Daoy (cell line): ENCODE measurements at regions not wholly inside any gene's neighbourhood (a gene's known extent, or its start where the extent isn't known, plus 50 kb on each side); places are given as distances from the start of the nearest gene placed in this dataset.
"Not testable (repeated sequence)": the region's sequence is repeated elsewhere in the genome, so short reads cannot be mapped to it uniquely, and the experiment has no call there.

Experiments
- DNase-seq: peaks from one replicate; pipeline ENCODE4 v3.0.0-alpha.2; 2015; ENCODE audit warnings: low read depth

DNA sequence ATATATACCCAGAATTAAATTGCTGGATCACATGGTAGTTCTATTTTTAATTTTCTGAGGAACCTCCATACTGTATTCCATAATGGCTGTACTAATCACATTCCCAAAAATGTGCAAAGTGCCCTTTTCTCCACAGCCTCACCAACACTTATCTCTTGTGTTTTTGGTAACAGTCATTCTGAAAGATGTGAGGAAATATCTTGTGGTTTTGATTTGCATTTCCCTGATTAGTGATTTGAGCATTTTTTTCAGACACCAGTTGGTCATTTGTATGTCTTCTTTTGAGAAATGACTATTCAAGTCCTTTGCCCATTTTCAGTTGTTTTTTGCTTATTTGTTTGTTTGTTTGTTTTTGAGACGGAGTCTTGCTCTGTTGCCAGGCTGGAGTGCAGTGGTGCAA, 98.1 kb upstream of the SIMC1 start:
- DNase-seq: not testable (repeated sequence)

DNA sequence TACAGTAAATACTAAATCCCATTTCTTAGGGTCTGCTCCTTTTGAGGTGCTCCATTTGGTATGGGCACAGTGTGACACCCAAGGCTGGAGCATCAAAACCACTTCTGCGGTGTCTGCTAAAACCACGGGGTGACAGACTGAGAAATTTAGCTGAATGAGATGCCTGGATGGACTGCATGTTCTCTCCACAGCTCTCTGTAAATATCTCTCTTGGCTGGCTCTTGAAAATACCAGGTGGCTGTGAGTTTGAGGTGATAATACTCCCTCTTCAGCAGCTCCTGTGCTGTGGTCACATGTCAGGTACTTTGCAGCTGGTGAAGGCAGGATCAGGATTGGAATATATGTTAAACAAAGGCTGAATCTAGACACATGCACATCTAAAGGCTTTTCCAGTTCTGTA, 93.7 kb upstream of the SIMC1 start:
- no peak for DNase-seq

DNA sequence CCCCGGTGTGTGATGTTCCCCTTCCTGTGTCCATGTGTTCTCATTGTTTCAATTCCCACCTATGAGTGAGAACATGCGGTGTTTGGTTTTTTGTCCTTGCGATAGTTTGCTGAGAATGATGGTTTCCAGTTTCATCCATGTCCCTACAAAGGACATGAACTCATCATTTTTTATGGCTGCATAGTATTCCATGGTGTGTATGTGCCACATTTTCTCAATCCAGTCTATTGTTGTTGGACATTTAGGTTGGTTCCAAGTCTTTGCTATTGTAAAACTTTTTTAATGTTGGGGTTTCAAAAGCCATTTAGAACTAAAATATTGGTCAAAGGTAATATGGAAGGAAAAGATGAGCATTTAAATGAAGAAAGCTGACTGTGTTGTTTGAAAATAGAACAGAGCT, 88.3 kb upstream of the SIMC1 start:
- not testable (repeated sequence) for DNase-seq

DNA sequence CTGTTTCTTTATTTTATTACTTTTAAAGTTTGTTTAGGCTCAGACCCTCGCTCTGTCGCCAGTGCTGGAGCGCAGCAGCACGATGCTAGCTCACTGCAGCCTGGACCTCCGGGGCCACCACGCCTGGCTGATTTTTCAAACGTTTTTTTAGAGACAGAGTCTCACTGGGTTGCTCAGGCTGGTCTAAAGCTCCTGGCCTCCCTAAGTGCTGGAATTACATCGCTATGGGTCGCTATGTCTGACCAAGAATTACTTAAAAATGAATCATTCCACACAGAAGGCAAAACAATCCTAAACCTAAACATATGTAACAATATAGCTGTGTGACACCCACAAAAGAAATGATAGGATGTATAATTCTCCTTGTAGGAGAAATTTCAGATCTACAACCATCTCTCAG, 86.9 kb upstream of the SIMC1 start:
- peak; percentile 80 for DNase-seq

DNA sequence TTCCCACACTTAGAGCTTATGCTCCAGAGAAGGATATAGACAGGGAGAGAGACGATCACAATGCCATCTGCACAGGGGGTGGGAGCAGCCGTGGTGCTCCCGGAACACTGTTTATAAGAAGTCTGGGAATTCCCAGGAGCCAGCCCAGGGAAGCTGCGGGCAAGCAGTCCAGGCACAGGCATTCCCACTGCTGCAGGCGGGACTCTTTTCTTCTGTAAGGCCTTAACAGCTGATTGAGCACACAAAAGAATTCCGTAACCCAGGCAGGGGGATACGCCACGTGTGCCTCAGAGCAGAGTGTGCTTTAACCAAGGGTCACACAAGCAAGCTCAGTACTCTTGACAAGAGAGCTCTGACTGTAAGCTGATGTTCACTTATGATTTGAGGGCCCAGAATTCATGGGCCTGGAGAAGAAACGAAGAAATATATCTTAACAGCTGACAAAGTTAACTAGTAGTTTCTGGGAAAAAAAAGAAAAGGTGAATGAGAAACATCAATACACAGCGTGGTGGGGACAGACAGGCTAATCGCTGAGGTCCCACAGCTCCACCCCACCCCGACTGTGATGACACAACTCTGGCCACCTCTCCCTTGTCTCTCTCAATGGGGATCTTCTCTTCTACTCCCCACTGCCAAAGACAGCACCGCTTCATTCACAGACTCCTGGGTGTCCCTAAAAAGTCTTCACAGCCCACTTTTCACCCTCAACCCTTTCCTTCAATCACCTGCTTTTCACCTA, 85.9 kb upstream of the SIMC1 start:
- DNase-seq: peak; percentile 50

DNA sequence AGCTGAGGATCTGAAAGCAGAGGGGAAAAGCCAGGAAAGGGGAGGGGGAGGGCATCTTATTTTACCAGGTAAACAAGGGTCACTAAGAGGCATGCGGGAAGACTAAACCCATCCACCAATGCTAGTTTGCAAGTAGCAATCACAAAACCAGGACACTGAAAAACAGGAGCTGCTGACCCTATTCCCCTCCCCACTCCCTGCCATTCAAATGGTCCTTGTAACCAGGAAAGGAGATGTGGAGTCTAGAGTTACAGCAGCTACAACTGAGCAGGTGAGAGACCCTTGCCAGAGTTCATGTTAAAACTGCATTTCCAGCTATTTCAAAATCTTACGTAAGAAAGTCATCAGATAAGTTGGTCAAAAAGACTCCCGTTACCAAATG, 85.3 kb upstream of the SIMC1 start:
- DNase-seq: no peak

DNA sequence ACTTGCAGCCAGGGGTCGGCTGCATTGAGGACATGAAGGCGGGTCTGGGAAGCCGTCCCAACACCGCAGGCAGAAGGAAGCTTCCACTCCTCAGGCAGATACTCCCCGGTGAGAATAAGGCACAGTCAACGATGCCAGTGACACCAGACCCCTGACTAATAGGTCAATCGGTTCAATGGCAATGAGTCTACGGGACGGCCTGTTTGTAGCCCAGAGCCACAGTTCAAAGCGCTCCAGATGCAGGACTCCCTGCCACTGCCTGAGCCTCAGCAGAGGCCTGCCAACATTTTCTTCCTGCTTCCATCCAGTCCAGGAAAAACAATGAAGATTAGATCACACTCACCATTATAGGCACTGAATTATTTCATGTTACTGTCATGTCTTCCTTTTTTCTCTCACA, 84.5 kb upstream of the SIMC1 start:
- DNase-seq: peak; percentile 33

DNA sequence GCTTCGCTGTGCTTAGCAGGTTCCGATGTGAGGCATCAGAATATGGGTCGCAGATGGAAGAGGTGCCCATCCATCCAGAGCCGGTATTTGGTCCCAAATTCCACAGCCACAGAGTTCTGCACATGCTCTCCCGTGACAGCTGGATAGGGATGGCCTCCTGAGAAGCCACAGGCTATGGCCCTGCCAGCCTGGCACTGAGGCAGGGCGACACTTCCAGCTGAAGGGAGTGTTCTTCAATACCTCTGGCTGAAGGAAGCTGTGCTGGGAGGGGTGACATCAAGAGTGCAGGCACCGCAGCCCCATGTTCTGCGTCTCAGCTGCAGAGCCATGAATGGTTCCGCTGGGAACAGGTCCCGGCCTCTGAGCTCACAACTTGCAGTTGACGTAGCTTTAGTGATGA, 83.4 kb upstream of the SIMC1 start:
- DNase-seq: no peak

DNA sequence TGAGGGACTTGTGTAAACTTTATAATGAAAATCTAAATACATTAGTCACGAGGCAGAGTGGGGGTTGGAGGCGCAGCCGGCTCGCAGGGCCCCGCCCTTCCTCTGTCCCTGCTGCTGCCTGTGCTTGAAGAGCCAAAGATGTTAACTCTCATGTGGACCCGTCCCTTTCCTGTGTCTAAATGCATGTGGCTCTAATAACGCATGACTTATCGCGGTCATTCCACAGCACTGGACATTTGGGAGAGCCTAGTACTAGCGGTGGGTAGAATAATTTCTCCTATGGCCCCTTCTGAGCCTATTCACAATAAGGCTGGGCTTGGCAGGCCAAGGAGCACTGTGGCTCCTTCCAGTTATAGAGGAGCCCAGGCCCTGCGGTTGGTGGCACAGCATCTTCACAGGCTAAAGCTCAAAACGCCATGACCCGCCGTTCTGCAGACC, 82.3 kb upstream of the SIMC1 start:
- DNase-seq: no peak

DNA sequence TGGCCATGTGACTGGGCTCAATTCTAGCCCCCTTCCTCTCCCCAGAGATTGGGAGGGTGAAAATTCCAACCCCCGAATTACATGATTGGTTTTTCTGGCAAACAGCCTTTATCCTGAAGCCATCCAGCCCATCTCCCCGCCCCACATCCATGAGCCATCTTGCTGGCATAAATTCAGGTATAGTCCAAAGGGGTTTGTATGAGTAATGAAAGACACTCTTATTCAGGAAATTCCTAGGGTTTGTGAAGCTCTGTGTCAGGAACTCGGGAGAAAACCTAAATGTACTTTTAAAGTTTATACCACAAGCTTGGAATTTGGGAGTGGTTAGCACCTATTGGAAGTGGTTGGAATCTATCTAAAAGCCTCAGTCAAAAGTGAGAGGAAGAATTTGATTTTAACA, 80.6 kb upstream of the SIMC1 start:
- DNase-seq: peak; percentile 76

DNA sequence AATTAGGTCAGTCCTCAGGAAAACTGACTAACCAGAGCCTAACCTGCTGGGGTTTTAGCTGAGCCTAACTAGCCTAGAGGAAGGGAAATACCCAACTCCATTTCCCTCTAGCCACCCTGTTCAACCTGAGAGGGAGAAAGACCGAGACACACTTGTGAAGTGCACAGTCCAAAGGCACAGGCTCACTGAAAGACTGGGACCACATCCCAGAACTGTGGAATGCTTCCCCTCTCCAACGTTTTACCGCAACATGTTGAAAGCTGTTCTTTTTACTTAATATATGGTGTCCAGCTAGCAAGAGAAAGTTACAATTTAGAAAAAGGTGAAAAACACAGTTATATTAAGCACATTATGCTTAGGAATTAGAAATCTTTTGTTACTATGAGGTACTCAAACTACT, 76.8 kb upstream of the SIMC1 start:
- DNase-seq: no peak

DNA sequence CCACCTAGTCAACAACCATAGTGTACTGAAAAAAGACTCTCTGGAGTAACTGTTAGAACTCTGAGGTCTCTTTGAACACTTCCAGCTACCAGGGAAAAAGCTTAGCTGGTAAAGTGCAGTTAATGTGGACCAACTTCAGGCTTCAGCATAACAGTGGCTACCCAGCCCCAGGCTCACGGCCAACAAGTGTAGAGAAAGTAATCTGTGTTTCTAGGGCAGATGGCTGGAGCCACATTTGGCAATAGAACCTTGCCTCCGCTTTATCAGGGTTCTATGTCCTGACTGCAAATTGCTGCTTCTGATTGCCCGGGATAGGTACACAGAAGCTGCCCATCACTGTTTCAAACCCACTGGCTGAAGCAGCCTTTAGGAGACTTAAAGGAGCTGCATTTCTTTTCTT, 76.0 kb upstream of the SIMC1 start:
- DNase-seq: no peak

DNA sequence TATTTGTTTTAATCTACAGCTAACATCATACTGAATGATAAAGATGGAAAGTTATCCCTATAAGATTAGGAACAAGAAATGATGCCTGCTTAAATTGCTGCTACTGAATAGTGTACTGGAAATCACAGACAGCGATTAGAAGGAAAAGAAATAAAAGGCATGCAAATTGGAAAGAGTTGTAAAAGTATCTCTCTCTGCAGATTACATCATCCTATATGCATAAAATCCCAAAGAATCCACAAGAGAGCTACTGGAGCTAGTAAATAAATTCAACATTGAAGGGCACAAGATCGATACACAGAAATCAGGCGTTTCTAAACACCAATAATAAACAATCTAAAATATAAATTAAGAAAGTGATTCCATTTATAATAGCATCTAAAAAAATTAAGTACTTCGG, 75.3 kb upstream of the SIMC1 start:
- DNase-seq: no peak

DNA sequence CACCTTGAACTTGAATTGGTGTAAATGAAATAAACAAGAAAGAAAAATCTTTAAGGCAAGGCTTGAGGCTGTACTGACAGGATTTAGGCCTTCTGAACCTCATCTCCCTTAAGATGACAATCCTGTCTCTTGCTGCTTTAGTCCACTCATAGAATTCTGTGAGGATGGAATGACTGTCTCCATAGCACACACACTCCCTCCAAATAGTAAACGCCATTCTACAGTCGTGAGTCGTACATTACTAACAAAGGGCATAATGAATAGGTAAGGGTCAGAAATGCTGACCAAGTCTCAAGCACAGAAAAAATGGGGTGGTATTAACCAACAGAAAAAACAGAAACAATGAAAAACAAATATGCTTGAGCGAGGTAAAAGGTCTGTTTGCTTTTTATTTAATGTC, 71.8 kb upstream of the SIMC1 start:
- no peak for DNase-seq

DNA sequence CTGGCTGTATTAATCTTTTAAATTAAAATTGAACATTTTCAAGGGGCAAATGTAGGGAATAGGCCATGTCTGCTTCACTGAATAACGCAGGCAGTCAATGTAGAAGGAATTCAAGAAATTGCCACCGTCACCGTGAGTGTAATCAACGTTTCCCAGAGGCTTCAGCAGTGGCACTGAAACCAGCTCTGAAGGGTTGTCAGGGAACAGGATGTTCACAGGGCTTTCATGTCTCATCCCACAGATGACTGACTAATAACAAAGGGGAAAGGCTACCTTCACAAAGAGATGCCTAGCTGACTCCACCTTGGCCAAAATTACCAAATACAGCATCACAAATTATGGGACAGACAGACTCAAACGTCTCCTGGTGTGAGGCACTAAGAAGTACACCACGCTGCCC, 70.4 kb upstream of the SIMC1 start:
- DNase-seq: no peak

DNA sequence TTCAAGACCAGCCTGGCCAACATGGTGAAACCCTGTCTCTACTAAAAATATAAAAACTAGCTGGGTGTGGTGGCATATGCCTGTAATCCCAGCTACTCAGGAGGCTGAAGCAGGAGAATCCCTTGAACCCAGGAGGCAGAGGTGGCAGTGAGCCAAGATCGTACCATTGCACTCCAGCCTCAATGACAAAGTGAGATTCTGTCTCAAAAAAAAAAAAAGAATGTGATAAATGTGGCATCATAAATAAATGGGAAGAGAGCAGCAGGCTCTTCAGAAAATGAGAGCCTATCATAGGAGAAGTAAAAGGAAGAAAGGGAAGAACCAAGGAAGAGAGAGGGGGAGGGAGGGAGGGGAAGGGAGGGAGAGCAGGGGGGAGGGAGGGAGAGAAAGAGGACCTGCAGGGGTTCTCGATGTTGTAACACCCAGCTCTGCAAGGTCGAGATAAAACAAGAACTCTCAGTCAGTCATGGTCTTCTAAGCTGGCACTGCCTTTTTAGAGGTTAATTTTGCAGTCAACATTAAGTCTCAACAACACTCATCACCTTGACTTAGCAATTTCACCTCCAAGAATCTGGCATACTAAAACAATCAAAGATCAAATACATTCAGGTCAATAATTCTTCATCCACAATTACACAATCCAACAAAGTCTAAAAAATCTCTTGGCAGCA, 68.7 kb upstream of the SIMC1 start:
- no peak for DNase-seq

DNA sequence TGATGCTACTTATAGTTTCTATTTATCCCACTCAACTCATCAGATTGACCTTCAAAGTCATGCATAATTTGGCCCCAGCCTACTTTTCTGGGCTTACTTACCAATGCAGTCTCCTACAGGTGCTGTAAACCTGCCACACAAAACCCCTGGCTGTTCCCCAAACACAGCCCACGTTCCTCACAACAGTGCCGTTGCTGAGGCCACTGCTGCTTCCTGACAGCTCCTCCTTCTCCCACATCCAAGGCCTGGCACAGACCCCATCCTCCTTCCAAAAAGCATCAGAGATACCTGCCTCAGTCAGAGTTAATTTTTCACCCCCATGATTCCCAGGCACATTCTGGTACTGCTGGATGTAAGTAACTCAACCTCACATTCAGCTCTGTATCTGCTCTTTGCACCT, 68.1 kb upstream of the SIMC1 start:
- no peak for DNase-seq

DNA sequence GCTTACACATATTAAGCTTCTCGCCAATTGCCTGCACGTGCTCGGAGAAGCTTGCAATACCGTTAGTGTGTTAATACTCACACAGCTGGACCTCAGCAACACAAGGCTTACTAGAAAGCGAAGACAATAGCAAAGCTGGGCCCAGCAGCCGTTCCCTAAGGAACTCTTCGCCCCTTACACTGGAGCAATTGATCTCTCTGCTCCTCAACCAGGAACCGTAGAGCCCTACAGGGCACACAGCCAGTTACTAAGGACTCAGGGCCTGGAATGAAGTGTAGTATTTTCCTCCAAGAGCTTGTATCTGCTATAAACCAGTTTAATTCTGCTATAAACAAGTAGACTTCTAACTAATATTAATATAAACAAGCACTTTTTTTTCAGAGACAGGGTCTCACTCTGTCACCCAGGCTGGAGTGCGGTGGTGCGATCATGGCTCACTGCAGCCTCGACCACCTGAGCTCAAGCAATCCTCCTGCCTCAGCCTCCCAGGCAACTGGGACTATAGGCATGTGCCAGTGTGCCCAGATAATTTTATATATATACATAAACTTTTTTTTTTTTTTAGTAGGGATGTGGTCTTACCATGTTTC, 67.0 kb upstream of the SIMC1 start:
- no peak for DNase-seq

DNA sequence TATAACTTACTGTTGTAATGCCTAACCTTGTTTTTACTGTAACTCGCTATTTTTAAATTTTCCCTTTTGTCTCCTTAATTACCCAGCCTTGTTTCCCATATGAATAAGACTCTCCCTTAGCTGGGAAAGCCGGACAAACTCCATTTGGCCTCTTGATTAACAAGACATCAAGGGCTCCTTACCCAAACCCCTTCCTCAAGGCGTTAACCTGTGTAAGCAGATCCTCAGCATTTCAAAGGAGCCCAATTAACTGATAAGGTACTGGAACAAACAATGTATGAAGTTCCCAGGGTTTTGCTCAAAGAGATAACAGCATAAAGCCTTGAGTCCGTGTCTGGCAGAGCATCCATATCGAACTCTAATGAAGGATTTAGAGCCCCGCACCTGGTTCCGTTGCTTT, 66.0 kb upstream of the SIMC1 start:
- DNase-seq: no peak

DNA sequence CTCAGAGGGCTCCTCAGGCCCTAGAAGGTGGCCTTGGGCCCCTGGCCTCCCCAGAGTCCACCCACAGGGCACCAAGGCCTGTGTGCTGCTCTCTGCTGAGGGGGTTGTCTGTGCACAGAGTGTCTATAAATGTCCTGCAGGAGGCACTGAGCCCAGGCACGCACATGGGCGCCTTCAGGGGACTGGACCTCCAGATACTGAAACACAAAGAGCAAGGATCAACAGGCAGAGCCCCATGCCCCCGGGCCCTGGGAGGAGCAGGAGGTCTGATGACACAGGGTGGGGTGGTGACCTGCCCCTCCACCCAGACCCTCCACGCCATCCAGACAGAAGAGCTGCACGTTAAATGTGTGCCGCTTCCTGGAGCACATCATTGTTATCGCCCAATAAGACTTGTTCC, 64.6 kb upstream of the SIMC1 start:
- DNase-seq: no peak

DNA sequence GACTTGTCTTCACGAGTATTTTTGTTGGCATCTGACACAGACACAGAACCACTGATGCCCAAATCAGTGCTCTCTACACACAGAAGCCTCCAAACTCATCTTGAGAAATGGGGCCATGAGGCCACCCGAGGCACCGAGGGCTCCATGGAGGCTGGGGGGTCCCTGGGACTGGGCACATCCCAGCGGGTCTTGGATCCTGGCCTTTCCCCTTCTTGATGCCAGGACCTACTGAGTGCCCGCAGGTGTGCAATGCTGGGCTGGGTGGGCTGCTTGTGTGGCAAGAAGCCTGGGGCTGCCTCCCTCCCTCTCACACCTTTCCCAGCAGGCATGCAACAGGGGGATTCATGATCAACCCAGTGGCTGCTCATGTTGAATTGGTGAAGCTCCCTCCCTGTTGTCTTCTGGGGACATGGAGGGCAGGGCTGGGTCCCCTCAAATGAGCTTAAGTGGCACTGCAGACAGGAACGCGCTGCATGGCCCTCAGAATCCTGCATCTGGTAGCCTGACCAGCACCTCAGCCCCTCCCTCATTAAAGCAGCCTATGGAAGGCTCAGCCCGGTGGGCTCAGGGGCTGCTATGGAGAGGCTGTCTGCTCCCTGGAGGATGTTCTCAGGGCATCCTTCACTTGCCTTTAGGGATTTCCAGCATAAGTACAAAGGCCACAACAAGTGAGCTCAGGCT, 63.7 kb upstream of the SIMC1 start:
- no peak for DNase-seq

DNA sequence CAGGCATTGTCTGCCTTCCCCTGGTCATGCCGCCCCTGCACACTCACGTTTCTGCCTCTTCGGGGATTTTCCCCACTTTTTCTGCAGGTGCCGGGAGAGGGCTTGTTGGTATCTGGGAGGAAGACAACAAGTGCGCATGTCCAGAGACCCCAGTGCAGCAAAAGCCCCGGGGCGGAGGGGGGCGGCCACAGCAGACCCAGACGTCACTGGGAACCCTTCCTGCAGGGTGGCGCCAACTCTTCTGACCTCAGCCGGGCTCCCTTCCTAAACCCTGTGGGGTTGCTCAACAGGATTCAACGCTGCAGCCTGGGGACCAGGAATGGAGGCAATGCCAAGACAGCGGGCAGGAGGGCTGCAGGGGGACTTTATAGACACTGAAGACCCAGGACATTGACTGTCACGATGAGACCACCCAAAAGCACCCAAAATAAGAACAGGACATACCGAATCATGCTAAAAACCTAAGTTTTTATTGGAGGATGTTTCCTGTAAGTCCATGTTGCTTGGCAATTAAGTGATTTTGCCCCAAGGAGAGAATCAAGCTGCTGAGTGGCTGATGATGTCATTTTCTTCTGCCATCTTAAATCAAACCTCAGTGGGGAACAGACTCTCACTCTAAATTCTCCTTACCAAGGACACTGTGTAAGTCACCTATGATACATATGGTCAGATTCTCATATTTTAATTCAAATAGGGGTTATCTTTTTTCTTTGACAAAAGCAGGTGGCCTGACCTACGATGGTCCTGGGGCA, 62.9 kb upstream of the SIMC1 start:
- no peak for DNase-seq
